NCI-H1048 (cell line): ENCODE measurements at regions not wholly inside any gene's neighbourhood (a gene's known extent, or its start where the extent isn't known, plus 50 kb on each side); places are given as distances from the start of the nearest gene placed in this dataset.
"Not testable (repeated sequence)": the region's sequence is repeated elsewhere in the genome, so short reads cannot be mapped to it uniquely, and the experiment has no call there.

Experiments used
- DNase-seq: peaks from one replicate; lab custom pipeline; 2025; lab: John Stamatoyannopoulos, UW

DNA sequence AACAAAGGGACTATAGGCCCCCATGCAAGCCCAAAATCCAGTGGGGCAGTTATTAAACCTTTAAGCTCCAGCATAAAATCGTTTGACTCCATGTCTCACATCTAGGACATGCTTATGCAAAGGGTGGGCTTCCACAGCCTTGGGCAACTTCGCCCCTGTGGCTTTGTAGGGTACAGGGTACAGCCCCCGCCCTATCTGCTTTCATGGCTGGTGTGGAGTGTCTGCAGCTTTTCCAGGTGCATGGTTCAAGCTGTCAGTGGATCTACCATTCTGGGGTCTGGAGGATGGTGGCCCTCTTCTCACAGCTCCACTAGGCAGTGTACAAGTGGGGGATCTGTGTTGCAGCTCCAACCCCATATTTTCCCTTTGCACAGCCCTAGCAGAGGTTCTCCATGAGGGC is 559.8 kb upstream of the TECRL start:
- no peak for DNase-seq

DNA sequence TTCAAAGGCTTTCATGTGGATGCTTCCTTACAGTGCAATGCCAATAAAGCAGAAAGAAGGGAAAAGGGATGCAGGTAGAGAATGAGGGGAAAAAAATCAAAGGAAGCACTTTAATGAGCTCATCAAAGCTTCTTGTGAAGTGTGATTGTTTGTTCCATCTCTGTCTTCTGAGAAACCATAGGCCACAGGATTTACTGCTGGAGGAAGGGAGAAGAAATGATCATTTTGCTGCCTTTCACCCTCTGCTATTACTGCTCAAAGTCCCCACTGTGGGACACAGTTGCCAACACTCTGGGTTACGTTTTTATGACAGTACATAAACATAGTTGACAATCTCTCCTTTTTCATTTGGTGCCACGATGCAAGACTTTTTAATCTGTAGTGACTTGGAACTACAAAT is 558.0 kb upstream of the TECRL start:
- DNase-seq: no peak

DNA sequence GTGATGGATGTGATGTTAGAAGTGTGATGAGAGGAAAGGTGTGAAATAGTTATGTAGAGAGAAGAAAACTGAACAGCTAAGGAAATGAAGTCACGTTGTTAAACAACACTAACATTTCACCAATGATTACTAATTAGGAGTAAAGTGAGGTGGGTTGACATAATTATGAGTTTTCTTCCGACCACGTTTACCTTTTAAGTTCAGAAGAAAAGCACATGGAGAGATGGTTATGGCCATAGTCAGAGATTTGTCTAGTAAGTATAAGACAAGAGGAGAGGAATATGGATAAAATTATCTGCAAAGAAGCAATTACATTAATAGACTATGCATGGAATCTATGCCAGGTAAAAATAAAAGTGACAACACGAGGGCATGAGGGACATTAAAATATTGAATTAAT is 551.3 kb upstream of the TECRL start:
- DNase-seq: no peak

DNA sequence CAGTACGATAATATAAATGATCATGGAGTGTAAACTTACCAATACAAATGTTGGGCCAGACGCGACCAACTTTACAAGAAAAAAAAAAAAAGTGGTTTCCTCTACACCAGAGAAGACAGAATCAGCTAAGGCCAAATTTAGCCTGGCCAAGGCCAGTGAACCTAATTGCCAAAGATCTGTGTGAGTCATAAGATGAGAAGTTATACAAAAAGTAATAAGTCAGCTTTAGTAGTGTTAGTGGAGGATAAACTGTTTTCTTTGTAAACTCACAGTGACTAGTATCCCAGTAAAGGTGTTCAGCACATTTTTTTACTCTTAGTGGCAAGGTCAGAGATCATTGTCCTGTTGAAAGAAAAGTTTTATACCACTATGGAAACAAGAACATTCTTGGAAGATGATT is 531.4 kb upstream of the TECRL start:
- no peak for DNase-seq

DNA sequence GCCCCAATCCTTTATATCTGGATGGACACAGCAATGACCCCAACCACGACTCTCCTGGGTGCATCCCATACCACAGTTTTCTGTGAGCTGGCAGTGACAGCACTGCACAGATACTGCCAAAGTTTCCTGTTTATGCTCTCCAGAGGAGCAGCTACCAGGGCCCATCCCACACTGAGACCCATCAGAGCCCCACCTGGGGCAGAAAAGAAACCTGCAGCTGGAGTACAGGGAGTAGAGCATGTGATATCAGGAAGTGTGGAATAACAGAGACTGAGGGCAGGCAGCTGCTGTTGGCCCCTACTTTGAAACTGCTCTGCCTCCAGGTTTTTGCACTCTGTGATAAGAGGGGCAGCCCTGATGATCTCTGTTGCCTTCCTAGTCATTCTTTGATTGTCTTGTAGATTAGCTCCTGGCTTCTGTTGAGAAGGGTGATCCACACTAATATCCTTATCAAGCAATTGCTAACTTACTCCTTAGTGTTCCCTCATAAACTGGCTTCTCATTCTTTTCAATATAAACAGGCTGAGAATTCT is 526.3 kb upstream of the TECRL start:
- DNase-seq: no peak

DNA sequence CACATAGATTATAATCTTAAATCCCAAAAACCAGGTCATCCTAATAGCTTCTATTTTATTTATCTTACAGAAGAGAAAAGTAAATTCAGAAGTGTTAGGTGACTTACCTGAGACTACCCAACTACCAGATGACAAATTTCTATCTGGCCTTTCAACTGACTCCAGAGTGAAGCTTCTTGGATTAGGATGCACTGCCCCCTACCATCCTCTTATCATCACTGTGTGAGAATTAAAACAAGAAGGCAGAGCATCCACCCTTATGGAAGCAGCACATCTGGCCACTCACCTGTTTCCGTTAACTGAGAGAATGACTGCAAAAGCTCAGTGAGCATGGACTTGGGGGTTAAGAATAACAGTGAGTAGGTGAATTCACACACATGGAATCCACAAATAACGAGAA is 502.6 kb upstream of the TECRL start:
- DNase-seq: no peak

DNA sequence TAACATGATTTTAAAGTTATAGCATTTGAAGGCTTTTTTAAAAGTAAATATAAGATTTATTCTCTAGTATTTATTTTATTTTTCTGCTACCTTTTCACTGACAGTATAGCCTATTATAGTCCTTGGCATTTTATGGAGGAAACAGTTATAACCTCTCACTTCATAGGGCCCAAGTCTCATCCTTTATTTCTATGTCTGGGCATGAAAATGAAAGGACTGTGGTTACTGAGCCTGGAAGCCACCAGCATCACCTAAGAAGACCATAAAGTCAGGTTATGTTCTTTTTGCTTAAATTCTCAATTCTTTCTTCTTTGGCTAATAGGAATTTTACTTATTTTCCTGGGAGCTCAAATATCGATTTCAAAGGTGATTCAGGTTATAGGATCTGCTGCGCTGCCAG is 494.7 kb upstream of the TECRL start:
- no peak for DNase-seq

DNA sequence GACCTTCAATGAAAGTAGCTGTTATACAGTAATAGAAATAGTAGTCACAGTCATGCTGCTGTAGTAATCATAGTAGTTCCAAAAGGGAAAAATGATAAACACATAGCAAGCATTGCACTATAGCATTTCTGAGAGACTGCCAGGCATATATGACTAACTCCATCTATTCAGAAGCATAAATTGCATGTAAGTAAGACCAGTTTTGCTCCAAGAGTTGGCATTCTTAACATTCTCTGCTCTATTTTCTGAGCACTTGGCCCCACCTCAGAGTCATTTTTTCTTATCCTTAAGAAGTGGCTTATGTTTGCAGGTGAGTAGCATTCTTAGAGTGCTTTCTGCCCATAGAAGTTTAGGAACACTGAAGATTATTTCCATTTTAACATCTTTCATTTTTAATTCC is 490.3 kb upstream of the TECRL start:
- DNase-seq: no peak

DNA sequence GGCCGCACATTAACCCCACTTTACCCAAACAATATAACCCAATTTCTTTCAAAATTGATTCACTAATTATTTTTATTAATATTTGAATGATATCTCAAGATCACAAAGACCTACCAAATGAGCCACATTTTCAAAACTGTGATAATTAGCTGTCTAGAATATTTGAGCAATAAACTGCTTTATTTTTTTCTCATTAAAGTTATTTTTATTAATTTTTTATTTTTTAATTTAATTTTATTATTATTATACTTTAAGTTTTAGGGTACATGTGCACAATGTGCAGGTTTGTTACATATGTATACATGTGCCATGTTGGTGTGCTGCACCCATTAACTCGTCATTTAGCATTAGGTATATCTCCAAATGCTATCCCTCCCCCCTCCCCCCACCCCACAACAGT is 489.8 kb upstream of the TECRL start:
- not testable (repeated sequence) for DNase-seq

DNA sequence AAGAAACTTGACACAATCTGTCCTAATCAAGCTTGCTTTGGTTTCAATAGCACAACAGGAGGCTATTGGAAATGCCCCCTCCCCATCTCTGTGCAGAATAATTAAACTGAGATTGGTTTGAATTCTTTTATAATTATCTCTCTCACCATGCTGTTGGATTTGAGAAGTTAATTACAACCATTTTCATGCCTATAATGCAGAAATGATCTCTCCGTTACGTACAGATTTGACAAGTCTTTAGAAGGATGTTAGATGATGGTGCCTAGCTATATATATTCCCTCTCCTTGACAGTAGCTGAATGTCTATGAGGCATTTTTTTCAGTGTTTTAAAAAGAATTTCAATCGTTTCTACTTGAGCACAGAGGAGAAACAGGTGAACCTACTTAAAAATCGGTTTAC is 488.4 kb upstream of the TECRL start:
- DNase-seq: no peak

DNA sequence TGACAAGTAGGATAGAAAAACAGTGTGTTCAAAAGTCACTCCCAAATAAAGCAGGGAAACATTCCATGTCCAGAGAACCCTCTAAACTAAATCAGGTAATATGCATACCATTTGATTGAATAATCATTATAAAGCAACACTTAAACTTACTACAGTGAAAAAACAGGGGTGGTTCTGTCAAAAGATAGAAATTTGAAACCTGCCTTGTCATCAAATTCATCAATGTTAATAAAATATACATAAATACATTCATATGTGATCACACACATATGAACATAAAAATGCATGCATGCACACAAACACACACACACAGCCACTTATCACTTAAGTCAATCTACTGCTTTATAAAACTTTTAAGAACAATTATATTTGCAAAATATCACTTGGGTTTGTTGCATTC is 485.8 kb upstream of the TECRL start:
- no peak for DNase-seq

DNA sequence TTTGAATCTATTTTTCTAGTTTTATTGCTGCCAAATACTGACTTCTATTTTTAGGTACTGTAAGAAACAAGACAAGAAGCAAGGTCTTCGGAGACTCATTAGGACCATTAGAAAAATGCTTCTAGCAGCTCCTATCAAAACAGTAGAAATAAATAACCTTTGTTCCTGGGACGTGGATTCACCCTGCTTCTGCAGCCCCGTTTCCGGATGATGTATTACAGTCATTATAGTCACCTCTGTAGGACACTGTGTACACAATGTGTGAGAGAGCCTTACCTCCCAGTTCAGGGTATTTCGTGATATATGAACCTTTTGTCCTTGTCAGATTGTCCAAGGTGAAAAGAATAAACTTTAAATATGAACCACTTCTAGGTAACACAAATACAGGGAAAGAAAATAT is 484.0 kb upstream of the TECRL start:
- DNase-seq: no peak

DNA sequence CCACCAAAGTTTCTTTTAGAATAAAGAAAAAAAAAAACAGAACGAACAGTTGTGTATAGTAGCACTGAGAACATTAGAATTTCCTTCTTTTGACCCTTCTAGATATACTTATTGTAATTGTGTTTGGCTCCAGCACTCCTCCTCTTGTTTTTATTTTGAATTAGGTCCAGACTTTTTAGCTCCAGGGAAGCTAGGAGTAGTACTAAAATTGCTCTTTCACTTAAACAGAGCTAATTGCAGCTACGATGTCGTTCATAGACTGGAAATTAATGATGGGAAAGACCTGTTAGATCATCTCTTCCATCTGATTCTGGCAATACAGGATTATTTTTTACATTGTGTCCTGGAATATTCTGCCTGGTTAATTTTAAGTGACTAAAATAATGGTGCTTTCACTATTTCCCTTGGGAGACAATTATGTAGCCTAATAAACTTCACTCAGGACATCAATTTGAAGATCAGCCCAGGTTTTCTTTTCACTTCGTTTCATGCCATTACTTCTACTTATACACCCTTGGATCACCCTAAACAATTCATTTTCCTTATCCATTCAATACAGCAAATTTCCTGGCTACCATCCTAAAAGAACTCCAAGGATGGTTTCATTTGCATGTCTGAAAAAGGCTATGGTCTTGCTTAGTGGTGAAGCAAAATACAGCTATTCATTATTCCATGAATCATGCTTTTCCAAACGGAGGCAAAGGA is 480.8 kb upstream of the TECRL start:
- no peak for DNase-seq

DNA sequence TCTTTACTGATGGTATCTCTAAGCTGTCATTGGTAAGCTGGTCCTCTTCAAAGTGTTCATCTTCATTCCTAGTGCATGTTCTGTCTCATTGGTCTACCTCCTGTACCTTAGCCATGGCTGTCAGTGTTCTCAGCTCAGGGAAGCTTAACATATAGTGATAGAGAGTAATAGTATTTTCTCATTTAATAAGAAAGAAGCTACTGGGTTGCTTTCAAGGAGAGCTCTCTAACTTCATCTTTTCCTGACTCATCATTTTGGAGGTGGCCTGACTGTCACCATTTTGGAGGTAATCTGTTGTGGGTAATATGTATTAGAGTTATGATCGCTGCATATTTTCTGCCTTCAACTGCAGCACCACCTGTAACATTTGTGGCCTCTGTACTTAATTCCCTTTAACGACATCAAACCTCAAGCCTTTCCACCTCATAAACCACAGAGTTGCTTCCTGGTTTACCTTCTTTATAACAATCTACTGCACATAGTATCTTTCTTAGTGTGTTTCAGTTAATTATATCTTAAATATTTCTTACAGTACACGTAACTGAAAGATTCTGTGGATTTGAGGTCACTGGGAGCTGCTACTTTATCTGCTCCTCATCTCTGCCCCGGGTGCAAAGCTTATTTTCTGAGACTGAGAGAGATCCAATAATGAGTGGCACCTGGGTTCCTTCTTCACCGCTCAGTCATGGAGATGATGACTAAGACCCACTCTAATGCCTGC is 474.0 kb upstream of the TECRL start:
- DNase-seq: no peak

DNA sequence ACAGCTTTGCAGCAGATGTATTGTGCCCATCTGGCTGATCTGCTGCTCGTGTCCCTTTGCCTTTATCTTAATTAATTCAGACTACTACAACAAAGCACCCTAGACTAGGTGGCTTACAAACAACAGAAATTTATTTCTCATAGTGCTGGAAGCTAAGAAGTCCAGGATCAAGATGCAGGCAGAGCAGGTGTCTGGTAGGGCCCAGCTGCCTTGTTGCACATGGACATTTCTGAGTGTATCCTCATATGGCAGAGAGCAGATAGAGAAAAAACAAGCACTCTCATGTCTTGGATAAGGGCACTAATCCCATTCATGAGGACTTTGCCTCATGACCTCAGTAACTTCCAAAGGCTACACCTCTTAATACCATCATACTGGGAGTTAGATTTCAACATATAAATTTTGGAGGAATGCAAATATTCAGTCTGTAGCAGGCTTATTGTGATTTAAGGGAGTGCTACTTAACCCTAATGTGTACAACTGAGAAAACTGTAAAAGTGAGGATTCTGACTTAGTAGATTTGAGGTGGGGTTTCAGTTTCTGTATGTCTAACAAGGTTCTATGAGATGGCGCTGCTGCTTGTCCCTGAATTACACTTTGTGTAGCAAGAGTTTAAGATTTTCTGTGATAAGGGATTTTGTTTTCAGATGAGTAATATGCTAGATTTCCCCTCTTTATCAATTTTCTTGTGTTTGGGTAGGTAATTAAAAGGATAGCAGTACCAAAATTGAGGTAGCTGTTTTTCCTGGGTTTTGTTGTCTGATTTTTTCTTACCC is 473.2 kb upstream of the TECRL start:
- no peak for DNase-seq

DNA sequence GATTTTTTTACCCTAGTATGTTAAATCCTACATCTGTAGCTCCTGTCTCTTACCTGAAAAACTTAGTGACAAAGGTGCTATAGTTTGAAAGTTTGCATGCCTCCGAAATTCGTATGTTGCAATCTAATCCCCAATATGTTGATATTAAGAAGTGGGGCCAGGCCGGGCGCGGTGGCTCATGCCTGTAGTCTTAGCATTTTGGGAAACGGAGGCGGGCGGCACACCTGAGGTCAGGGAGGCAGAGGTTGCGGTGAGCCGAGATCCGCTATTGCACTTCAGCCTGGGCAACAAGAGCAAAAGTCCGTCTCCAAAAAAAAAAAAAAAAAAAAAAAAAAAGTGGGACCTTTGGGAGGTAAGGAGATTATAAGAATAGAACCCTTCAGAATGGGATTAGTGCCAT is 471.3 kb upstream of the TECRL start:
- DNase-seq: no peak

DNA sequence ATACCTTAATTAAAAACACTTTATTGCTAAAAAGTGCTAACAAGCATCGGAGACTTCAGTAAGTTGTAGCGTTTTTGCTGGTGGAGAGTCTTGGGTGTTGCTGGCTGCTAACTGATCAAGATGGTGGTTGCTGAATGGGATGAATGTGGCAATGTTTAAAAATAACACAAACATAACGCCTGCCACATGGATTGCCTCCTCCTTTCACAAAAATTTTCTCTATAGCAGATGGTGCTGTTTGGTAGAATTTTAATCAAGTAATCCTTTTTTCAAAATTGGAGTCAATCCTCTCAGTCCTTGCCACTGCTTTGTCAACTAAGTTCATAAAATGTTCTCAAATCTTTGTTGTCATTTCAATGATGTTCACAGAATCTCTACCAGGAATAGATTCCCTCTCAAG is 466.8 kb upstream of the TECRL start:
- DNase-seq: no peak

DNA sequence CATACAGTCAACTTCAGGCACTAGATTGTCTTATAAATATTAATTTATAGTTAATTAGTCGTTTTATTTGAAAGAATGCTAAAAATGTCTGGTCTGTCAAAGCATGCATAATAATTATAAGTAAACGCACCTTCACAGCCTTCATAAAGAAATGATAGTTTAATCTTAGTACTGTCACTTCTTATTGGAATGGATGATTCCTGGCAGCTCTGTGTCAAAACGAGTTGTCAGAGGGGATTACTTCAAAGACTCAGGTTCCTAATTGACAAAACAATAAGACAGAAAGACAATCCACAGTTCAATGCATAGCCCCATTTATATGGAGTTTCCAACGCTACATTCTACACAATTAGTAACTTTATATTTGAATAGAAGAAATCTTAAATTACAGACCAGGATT is 461.3 kb upstream of the TECRL start:
- DNase-seq: no peak

DNA sequence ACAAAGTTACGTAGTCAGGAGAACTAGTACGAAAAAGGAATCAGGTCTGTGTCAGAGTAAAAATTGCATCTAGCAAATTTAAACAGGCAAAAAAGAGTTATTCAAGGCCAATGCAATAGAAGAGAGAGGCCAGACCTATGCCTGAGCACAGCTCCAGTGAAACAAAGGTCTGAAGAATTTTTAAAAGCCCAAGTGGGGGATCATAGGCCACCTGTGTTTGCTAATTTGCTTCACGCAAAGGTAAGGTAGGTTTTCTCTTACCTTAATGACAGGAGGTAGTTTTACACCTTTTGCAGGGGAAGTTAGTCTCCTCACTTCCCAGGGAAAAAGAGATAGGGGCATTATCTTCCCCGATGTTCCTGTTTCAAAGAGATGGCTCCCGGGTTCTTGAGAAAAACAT is 448.6 kb upstream of the TECRL start:
- DNase-seq: no peak

DNA sequence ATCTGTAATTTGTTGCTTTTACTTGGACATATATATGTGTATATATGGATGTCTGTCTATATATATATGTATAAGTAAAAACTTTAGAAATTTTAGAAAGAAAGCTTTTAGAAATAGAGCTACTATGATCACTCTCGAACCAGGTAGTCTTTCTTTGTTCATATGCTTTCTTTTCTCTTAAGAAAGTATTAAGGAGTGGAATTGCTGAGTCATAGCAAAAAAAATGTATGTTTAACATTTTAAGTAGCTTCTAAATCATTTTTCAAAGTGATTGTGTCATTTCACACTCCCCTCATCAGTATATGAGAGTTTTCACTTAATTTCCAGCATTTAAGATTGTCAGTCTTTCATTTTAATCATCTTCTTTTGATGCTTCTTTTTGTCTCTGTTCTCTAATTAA is 447.9 kb upstream of the TECRL start:
- DNase-seq: no peak

DNA sequence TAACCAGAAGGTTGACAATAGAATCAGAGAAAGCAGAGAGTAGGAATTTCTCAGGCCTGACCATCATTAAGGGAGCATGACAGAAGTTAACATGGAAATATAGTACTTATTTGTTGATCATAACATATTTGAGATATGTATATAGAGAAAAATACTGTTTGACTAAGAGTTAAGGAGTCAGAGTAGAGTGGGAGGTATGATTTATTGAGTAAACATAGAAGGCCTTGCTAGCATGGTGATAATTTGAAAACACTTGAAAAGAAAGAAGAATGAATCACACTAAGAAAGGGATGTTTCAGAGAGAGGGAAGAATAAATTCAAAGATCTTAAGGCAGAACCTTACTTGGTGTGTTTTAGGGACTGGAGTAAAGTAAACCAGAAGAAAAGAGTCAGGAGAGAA is 437.2 kb upstream of the TECRL start:
- no peak for DNase-seq

DNA sequence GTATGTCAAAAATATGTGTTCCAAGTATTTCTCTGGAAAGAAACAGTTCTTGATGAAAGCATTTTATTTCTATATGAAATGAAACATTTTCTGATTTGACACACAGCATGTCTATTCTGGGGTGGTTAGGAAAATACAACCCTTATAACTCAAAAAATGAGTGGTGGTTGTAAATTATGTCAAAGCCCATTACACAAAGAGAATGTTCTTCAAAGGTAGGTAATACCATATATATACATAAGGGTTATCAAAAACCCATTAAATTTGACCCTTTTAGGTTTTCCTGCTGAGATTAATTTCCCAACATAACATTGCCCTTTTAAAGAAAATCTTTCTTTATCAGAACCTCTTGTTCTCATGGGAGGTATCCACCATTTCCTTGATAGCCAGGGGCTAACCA is 420.5 kb upstream of the TECRL start:
- DNase-seq: no peak

DNA sequence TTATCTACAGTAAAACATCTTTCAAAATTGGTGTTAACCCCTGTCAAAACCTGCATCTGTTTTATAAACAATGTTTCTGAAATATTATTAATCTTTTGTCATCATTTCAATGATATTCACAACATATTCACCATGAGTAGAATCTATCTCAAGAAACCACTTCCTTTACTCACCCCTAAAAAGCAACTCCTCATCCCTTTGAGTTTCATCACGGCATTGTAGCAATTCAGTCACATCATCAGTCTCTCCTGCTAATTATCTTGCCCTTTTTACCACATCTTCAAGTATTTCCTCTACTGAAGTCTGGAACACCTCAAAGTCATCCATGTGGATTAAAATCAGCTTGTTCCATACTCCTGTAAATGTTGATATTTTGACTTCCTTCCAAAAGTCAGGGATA is 415.3 kb upstream of the TECRL start:
- DNase-seq: no peak
